Activated T-helper 2 cell treated with anti-CD3 and anti-CD28 coated beads, Interferon-gamma antibody, Interleukin-2, Interleukin-4, amounts not matched to agents 10 μg/mL and 5 μg/mL and 100 μg/mL, durations not matched to agents 14 hours and 24 hours and 36 hours (primary cell): ENCODE measurements at regions not wholly inside any gene's neighbourhood (a gene's known extent, or its start where the extent isn't known, plus 50 kb on each side); places are given as distances from the start of the nearest gene placed in this dataset.
A peak's percentile ranks its signal among the peaks of the same experiment; 100 is the strongest.

Source experiments
- DNase-seq: peaks from one replicate; pipeline ENCODE4 v3.0.0; 2021; ENCODE audit warnings: low spot score
- H3K27ac Mint-ChIP-seq: one replicate; pipeline ENCODE4 v1.8.0; 2021; ENCODE audit warnings: mixed read lengths
- H3K27me3 Mint-ChIP-seq: one replicate; pipeline ENCODE4 v1.8.0; 2021; ENCODE audit warnings: low read depth, mixed read lengths
- H3K36me3 Mint-ChIP-seq: one replicate; pipeline ENCODE4 v1.8.0; 2021; ENCODE audit warnings: low read depth, mixed read lengths
- H3K4me1 Mint-ChIP-seq: one replicate; pipeline ENCODE4 v1.8.0; 2021; ENCODE audit warnings: low read depth, mixed read lengths
- H3K4me3 Mint-ChIP-seq: one replicate; pipeline ENCODE4 v1.8.0; 2021; ENCODE audit warnings: low read depth, mild to moderate bottlenecking, moderate library complexity, mixed read lengths
- H3K9me3 Mint-ChIP-seq: one replicate; pipeline ENCODE4 v1.8.0; 2021; ENCODE audit warnings: mixed read lengths
- intact Hi-C: fragments of 100-400 bp; cut with micrococcal nuclease; formaldehyde crosslinking; loops from one replicate; pipeline ENCODE4 v1.15.1; 2023

DNA sequence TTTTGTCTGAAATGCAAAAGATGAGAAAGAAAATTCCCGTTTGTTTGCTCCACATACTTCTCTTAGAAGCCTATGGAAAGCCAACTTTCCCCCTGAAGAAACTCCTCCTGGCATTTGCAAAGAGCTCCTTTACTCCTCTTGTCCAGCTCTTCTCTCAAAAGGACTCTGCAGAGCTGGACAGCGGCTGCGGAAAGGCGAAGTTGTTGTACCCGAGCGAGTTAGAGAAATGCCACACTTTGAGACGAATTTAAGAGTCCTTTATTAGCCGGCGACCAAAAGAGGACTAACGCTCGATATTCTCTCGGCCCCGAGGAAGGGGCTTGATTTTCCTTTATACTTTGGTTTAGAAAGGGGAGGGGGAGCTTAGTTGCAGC lies 157.8 kb downstream of the TRIM27 start:
- Mint-ChIP-seq H3K4me1 (no peaks in the 10 kb centered on the region), H3K27ac (no peak overlapping the region), H3K9me3 (peaks cover 4% of the 10 kb centered on the region), H3K27me3 (peaks cover 64% of the 10 kb centered on the region), H3K36me3 (peaks cover 2% of the 10 kb centered on the region), H3K4me3 (no peak overlapping the region)
- intact Hi-C loops, result no loop called here
- DNase-seq, result no peak

GRCh38 chr6:28766426-28766825 lies 157.4 kb downstream of the TRIM27 start:
- H3K9me3 Mint-ChIP-seq, result peaks cover 4% of the 10 kb centered on the region
- H3K27ac Mint-ChIP-seq, result no peak overlapping the region
- no peak overlapping the region for H3K4me3 Mint-ChIP-seq
- peaks cover 2% of the 10 kb centered on the region for H3K36me3 Mint-ChIP-seq
- intact Hi-C loops, result no loop called here
- no peaks in the 10 kb centered on the region for H3K4me1 Mint-ChIP-seq
- H3K27me3 Mint-ChIP-seq, result peaks cover 68% of the 10 kb centered on the region
- DNase-seq, result no peak

DNA sequence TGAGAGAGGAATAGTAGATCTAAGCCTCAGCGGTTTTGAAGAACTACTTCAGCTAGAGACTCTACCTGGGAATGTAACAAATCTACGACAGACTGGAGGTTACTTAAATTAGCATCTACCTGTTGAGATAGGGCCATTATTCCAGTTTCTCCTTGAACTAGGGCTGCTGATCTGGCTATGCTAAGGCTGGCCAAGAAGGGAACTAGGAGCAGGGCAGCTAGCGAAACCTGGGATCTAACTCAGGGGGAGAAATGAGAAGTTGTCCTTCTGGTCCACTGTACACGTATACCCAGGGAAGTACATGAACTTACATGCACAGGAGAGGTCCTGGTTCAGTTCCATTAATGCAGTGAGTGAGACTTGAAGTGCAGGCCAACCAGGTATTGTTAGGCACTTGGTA lies 156.7 kb downstream of the TRIM27 start:
- Mint-ChIP-seq H3K4me1 (no peaks in the 10 kb centered on the region), H3K4me3 (no peak overlapping the region), H3K27me3 (peaks cover 73% of the 10 kb centered on the region), H3K9me3 (peaks cover 4% of the 10 kb centered on the region), H3K27ac (no peak overlapping the region), H3K36me3 (peaks cover 2% of the 10 kb centered on the region)
- no peak for DNase-seq
- intact Hi-C loops, result no loop called here

DNA sequence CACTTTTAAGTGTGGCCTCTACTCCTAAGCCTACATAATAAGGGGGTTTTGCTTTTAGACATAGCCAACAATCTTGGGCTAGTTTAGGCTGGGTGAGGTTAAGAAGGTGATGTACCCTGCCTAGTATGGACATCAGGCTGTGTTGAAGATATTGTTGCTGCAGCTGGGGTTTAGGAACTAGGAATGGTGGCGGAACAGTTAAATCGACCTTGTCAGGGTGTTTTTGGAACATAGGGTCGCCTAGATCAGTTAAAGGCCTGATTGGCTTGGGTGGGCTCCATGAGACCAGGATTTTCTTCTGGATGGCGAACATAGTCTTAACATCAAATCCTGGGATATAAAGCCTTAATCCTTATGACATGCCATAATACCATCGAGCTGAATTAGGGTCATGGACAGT lies 156.1 kb downstream of the TRIM27 start:
- Mint-ChIP-seq H3K4me3 (no peak overlapping the region), H3K4me1 (no peaks in the 10 kb centered on the region), H3K36me3 (peaks cover 2% of the 10 kb centered on the region), H3K27ac (no peak overlapping the region), H3K27me3 (peaks cover 77% of the 10 kb centered on the region), H3K9me3 (peaks cover 4% of the 10 kb centered on the region)
- intact Hi-C loops, result no loop called here
- DNase-seq, result no peak

DNA sequence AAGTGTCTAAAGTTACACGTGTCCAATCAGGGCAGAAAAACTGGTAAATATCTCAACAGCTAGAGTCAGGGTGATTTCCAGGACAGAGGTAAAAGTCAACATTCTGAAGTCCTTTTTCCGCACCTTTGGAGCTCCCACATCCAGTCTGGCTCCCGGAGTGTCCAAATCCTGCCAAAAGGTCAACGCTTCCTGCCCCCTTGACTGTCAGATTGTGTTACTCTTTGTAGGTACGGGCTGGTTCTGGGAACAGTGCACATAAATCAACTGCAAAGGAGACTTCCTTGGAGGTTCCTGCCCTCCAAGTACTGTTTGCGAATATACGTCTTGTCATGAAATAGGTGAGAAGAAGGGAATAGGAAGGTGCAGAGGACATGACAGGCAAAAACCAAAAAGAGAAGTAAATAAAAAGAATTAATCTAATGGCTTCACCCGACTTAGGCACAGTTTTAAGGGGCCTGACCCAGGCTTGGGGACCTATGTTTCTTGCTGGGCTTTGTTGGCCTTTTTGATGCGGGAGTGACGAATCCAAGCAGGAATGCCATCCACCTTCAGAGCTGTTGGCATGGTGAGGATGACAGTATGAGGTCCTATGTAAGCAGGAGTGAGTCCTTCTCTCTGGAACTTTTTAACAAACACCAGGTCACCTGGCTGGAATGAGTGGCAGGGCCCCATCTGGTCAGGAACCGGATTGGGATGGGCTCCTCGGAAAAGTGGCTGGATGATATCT lies 155.4 kb downstream of the TRIM27 start:
- DNase-seq, result no peak
- intact Hi-C loops, result no loop called here
- peaks cover 83% of the 10 kb centered on the region for H3K27me3 Mint-ChIP-seq
- peaks cover 5% of the 10 kb centered on the region for H3K4me1 Mint-ChIP-seq
- no peak overlapping the region for H3K4me3 Mint-ChIP-seq
- H3K36me3 Mint-ChIP-seq, result peaks cover 6% of the 10 kb centered on the region
- H3K27ac Mint-ChIP-seq, result no peak overlapping the region
- peaks cover 10% of the 10 kb centered on the region for H3K9me3 Mint-ChIP-seq

DNA sequence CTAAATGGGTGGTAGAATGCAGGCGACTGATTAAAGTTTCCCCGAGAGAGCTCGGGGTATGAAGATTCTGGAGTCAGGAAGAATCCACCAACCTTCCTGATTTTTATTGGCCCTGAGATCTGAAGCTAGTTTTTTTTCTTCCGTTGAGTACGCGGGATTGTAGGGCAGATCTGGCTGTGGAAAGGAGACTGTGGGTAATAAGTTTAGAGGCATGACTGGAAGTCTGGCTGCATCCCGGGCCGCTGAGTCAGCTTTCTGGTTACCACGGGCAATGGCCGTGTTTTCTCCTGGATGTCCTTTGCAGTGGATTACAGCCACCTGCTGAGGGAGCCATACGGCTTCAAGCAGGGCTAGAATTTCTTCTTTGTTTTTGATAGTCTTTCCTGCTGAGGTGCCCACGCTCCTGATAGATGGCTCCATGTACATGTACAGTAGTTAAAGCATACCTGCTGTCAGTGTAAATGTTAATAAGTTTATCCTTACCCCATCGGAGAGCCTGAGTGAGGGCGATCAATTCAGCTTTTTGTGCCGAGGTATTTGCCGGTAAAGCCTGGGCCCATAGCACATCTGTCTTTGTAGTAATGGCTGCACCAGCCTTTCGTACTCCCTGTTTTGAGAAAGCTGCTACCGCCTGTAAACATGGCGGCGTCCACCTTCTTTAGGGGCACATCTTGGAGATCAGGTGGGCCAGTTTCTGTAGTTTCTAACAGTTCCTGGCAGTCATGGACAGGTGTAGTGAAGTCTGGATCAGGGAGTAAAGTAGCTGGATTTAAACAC lies 154.0 kb downstream of the TRIM27 start:
- Mint-ChIP-seq H3K36me3 (peaks cover 8% of the 10 kb centered on the region), H3K9me3 (peaks cover 13% of the 10 kb centered on the region), H3K4me3 (no peak overlapping the region), H3K27ac (no peak overlapping the region), H3K4me1 (peaks cover 5% of the 10 kb centered on the region), H3K27me3 (peaks cover 92% of the 10 kb centered on the region)
- intact Hi-C loops, result loop anchor here (10.0 kb wide), 2 partner anchors 75 to 1475 kb away; no protein-coding TSS in a partner anchor
- no peak for DNase-seq

DNA sequence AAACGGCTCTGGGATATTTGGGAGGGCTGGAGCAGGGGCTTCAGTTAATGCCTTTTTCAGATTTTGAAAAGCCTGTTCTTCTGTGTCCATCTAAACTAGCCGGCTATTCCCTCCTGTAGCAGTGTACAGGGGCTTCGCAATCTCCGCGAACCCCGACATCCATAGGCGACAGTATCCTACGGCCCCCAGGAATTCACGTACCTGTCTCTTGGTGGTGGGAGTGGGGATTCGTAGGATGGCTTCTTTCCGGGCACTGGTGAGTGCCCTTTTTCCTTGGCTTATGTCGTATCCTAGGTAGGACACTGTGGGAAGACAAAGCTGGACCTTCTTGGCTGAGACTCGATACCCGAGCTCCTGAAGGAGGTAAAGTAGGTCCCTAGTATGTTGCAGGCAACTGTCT lies 153.1 kb downstream of the TRIM27 start:
- peaks cover 90% of the 10 kb centered on the region for H3K27me3 Mint-ChIP-seq
- H3K4me3 Mint-ChIP-seq, result no peak overlapping the region
- H3K4me1 Mint-ChIP-seq, result peaks cover 5% of the 10 kb centered on the region

GRCh38 chr6:28771401-28772267 lies 152.2 kb downstream of the TRIM27 start:
- H3K27ac Mint-ChIP-seq, result no peak overlapping the region
- intact Hi-C loops, result loop anchor here (2.0 to 10.0 kb wide), 3 partner anchors 43 to 1477 kb away; no protein-coding TSS in a partner anchor
- peaks cover 89% of the 10 kb centered on the region for H3K27me3 Mint-ChIP-seq
- H3K4me1 Mint-ChIP-seq, result peaks cover 5% of the 10 kb centered on the region
- peaks cover 7% of the 10 kb centered on the region for H3K36me3 Mint-ChIP-seq
- no peak for DNase-seq
- H3K4me3 Mint-ChIP-seq, result no peak overlapping the region
- H3K9me3 Mint-ChIP-seq, result peaks cover 15% of the 10 kb centered on the region

More for the DNA sequence above, 153.1 kb downstream of the TRIM27 start:
- Mint-ChIP-seq H3K9me3 (peaks cover 11% of the 10 kb centered on the region), H3K36me3 (peaks cover 7% of the 10 kb centered on the region), H3K27ac (no peak overlapping the region)
- no peak for DNase-seq
- intact Hi-C loops, result loop anchor here (10.0 kb wide), 2 partner anchors 76 to 1476 kb away; no protein-coding TSS in a partner anchor

DNA sequence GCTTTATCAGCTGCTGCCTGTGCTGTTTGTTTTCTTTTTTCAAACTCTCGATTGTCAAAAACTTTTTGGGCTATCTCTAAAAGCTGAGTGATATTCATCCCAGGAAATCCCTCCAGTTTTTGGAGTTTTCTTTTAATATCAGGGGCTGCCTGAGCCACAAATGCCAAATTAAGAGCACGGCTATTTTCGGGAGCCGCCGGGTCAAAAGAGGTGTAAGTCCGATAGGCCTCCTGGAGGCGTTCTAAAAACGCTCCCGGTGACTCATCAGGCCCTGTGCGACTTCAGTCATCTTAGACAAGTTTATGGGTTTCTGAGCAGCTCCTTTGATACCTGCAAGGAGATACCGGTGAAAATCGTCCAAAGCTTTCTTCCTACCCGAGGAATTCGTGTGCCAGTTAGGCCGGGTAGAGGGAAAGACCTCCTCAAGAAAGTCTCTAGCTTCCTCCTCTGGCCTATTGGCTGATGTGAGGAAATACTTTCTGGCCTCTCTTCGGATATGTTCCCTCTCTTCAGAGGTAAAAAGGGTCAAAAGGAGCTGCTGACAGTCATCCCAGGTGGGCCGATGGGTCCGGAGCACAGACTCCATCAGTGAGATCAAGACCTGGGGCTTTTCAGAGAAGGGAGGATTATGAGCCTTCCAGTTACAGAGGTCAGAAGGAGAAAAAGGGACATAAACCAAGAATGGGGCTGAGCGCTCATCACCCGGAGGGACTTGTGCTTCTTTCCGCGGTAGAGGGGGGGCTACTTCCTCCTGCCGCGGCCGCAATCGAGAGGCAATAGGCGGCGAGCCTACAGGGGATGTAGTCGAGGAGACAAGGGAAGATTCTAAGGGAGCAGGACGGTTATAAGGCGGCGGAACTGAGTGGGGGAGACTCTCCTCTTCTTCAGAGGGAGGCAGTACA lies 151.1 kb downstream of the TRIM27 start:
- peak overlapping the region; percentile 39 for H3K27ac Mint-ChIP-seq
- no peak for DNase-seq
- H3K36me3 Mint-ChIP-seq, result peaks cover 7% of the 10 kb centered on the region
- H3K4me3 Mint-ChIP-seq, result peak overlapping the region; percentile 14
- H3K9me3 Mint-ChIP-seq, result peaks cover 15% of the 10 kb centered on the region
- H3K27me3 Mint-ChIP-seq, result peaks cover 87% of the 10 kb centered on the region
- peaks cover 5% of the 10 kb centered on the region for H3K4me1 Mint-ChIP-seq
- intact Hi-C loops, result loop anchor here (2.0 to 10.0 kb wide), 3 partner anchors 42 to 1478 kb away; no protein-coding TSS in a partner anchor

GRCh38 chr6:28774292-28775051 lies 149.3 kb downstream of the TRIM27 start:
- H3K4me1 Mint-ChIP-seq, result peaks cover 5% of the 10 kb centered on the region
- H3K9me3 Mint-ChIP-seq, result peaks cover 18% of the 10 kb centered on the region
- intact Hi-C loops, result loop anchor here (10.0 kb wide), 2 partner anchors 80 to 1480 kb away; no protein-coding TSS in a partner anchor
- H3K27ac Mint-ChIP-seq, result peak overlapping the region; percentile 68
- H3K36me3 Mint-ChIP-seq, result peaks cover 10% of the 10 kb centered on the region
- peaks cover 85% of the 10 kb centered on the region for H3K27me3 Mint-ChIP-seq
- H3K4me3 Mint-ChIP-seq, result no peak overlapping the region
- DNase-seq, result no peak

DNA sequence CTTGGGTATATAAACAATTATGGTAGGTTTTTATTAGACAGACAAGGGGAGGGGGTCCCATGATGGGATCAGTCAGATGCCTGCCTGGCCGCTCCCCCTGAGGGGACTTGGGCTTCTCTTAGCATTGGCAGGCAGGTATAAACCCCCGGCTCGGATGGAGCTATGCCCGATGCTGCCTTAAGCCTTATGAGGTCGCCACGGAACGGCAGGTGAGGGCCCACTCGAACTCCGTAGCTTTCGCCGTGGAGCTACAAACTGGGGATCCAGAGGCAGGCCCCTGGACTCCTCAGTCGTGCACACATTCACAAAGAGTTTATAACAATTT lies 148.8 kb downstream of the TRIM27 start:
- Mint-ChIP-seq H3K4me1 (peaks cover 5% of the 10 kb centered on the region), H3K9me3 (peaks cover 22% of the 10 kb centered on the region), H3K4me3 (no peak overlapping the region), H3K36me3 (peaks cover 10% of the 10 kb centered on the region), H3K27me3 (peaks cover 85% of the 10 kb centered on the region), H3K27ac (peak overlapping the region; percentile 36)
- intact Hi-C loops, result loop anchor here (10.0 kb wide), 2 partner anchors 80 to 1480 kb away; no protein-coding TSS in a partner anchor
- no peak for DNase-seq
